ENCODE measurements at regions not wholly inside any gene's neighbourhood (a gene's known extent, or its start where the extent isn't known, plus 50 kb on each side); places are given as distances from the start of the nearest gene placed in this dataset.

- no peaks in the 10 kb centered on the region for H3K36me3 ChIP-seq (ENCODE audit: control insufficient read depth, insufficient read depth, low read length)
- no peak overlapping the region for H2BK15ac ChIP-seq (ENCODE audit: low read depth, low read length)
- no peak overlapping the region for H2BK120ac ChIP-seq (ENCODE audit: low read depth, low read length)
- in situ Hi-C loops (cut with MboI; ENCODE audit: low sequenced_read_pairs) (no loop called here), dilution Hi-C loops (cut with HindIII; ENCODE audit: low sequenced_read_pairs, unreplicated experiment) (no loop called here), intact Hi-C loops (cut with micrococcal nuclease) (no loop called here)
- POLR2A ChIA-PET (ENCODE audit: unreplicated experiment) = no interaction called here
- no peak overlapping the region for H4K8ac ChIP-seq (ENCODE audit: low read depth in 2 of 2, low read length in 2 of 2)
- no peak overlapping the region for H2BK5ac ChIP-seq (ENCODE audit: low read depth, low read length, poor library complexity, severe bottlenecking)
- no peak overlapping the region for H4K91ac ChIP-seq (ENCODE audit: insufficient read depth, low read depth, low read length)
- H3K9ac ChIP-seq (ENCODE audit: low read depth, low read length) = no peak overlapping the region
- no peak overlapping the region for H3K23ac ChIP-seq (ENCODE audit: low read depth, low read length)
- H3K79me1 ChIP-seq (ENCODE audit: low read depth in 1 of 2, low read length in 2 of 2) = no peaks in the 10 kb centered on the region
- TF ChIP-seq, protein P1, sequence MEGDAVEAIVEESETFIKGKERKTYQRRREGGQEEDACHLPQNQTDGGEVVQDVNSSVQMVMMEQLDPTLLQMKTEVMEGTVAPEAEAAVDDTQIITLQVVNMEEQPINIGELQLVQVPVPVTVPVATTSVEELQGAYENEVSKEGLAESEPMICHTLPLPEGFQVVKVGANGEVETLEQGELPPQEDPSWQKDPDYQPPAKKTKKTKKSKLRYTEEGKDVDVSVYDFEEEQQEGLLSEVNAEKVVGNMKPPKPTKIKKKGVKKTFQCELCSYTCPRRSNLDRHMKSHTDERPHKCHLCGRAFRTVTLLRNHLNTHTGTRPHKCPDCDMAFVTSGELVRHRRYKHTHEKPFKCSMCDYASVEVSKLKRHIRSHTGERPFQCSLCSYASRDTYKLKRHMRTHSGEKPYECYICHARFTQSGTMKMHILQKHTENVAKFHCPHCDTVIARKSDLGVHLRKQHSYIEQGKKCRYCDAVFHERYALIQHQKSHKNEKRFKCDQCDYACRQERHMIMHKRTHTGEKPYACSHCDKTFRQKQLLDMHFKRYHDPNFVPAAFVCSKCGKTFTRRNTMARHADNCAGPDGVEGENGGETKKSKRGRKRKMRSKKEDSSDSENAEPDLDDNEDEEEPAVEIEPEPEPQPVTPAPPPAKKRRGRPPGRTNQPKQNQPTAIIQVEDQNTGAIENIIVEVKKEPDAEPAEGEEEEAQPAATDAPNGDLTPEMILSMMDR (conservative IDR thresholded peaks at IDR 0.05; ENCODE audit: low read depth, low read length) = no peak
- no peak for TF ChIP-seq FOS (IDR thresholded peaks at IDR 0.05; ENCODE audit: low read depth, low read length)
- no peak for TF ChIP-seq MAFK (IDR thresholded peaks at IDR 0.05; ENCODE audit: low read depth, low read length)
- no peaks in the 10 kb centered on the region for H3K4me1 ChIP-seq (ENCODE audit: control insufficient read depth, insufficient read depth, low read length)
- ATAC-seq (ENCODE audit: low read depth) = peak; percentile 67
- H2BK20ac ChIP-seq (ENCODE audit: low read depth, low read length) = no peak overlapping the region
- H4K20me1 ChIP-seq (ENCODE audit: insufficient read depth, low read length) = no peaks in the 10 kb centered on the region
- no peak overlapping the region for H2AFZ ChIP-seq (replicated peaks; ENCODE audit: low read length, poor library complexity)
- no peak overlapping the region for H3K27ac ChIP-seq (ENCODE audit: insufficient read depth, low read length)
- H3K4ac ChIP-seq (ENCODE audit: low read depth, low read length) = no peak overlapping the region
- H4K5ac ChIP-seq (ENCODE audit: low read depth, low read length) = no peak overlapping the region
- BruUV-seq (replicated peaks) = no TSS peak
- H3K18ac ChIP-seq (ENCODE audit: low read depth, low read length) = no peak overlapping the region
- H3K9me3 ChIP-seq (ENCODE audit: control insufficient read depth, insufficient read depth, low read length) = no peaks in the 10 kb centered on the region
- H2AK5ac ChIP-seq (ENCODE audit: low read depth, low read length) = no peak overlapping the region
- DNase-seq = peak; percentile 69
- no peak overlapping the region for H2AK9ac ChIP-seq (replicated peaks; ENCODE audit: low read depth, low read length, poor library complexity)
- H3K56ac ChIP-seq (ENCODE audit: extremely low read depth, insufficient read depth, low read length) = no peak overlapping the region
- CTCF ChIA-PET = no interaction called here
- H3K14ac ChIP-seq (replicated peaks; ENCODE audit: low read depth, low read length) = no peak overlapping the region
- H3K9me1 ChIP-seq (ENCODE audit: insufficient read depth, low read length) = 0 out of 2 replicates have a peak, but pooled peaks cover 3% of the 10 kb centered on the region
- H3K4me3 ChIP-seq (ENCODE audit: insufficient read depth, low read depth, low read length) = no peak overlapping the region
- H3K4me2 ChIP-seq (ENCODE audit: low read depth, low read length) = no peak overlapping the region
- H3K27me3 ChIP-seq (ENCODE audit: control insufficient read depth, insufficient read depth, low read length) = no peaks in the 10 kb centered on the region
Measured at GRCh38 chr5:106312360-106312759, 1358.4 kb downstream of the EFNA5 start.

Data from IMR-90 (cell line).